RWPE2 (cell line): ENCODE measurements at regions not wholly inside any gene's neighbourhood (a gene's known extent, or its start where the extent isn't known, plus 50 kb on each side); places are given as distances from the start of the nearest gene placed in this dataset.

Experiments used
- ATAC-seq: fragments of 200-7000 bp; cut with Tn5 transposase; 3 replicates; pipeline ENCODE4 v1.9.1; 2021; ENCODE audit warnings: low read depth
- DNase-seq: peaks from one replicate; pipeline ENCODE4 v3.0.0-alpha.2; 2020; ENCODE audit warnings: low spot score
- H3K27ac ChIP-seq: fragments of 450-650 bp; 2 replicates; pipeline ENCODE4 v1.5.1; 2017; ENCODE audit warnings: mild to moderate bottlenecking; ENCODE audit not compliant: poor library complexity, severe bottlenecking
- H3K27me3 ChIP-seq: fragments of 250-450 bp; sonication (Bioruptor Pico); 2 replicates; pipeline ENCODE4 v1.5.1; 2021; ENCODE audit warnings: mild to moderate bottlenecking, moderate library complexity; ENCODE audit not compliant: insufficient read depth, poor library complexity, severe bottlenecking
- H3K36me3 ChIP-seq: fragments of 250-450 bp; sonication (Bioruptor Pico); 2 replicates; pipeline ENCODE4 v1.5.1; 2020; ENCODE audit warnings: low read depth, mild to moderate bottlenecking, moderate library complexity
- H3K4me1 ChIP-seq: fragments of 250-450 bp; sonication (Bioruptor Pico); 2 replicates; pipeline ENCODE4 v1.5.1; 2021; ENCODE audit warnings: mild to moderate bottlenecking, moderate library complexity; ENCODE audit not compliant: insufficient read depth, poor library complexity, severe bottlenecking
- H3K4me3 ChIP-seq: fragments of 250-450 bp; sonication (Bioruptor Pico); 2 replicates; pipeline ENCODE4 v1.5.1; 2021; ENCODE audit warnings: mild to moderate bottlenecking, moderate library complexity; ENCODE audit not compliant: severe bottlenecking
- H3K9me3 ChIP-seq: fragments of 250-450 bp; sonication (Bioruptor Pico); 2 replicates; pipeline ENCODE4 v1.5.1; 2021; ENCODE audit warnings: mild to moderate bottlenecking, moderate library complexity; ENCODE audit not compliant: severe bottlenecking
- TF ChIP-seq, protein P1 (sequence below): fragments of 450-650 bp; IDR thresholded peaks from one replicate; pipeline ENCODE4 v1.5.1; 2017; ENCODE audit warnings: mild to moderate bottlenecking, moderate library complexity; ENCODE audit not compliant: poor library complexity, severe bottlenecking

- no peak for ATAC-seq
- Histone ChIP-seq H3K4me1 (no peaks in the 10 kb centered on the region), H3K36me3 (no peaks in the 10 kb centered on the region), H3K9me3 (no peaks in the 10 kb centered on the region), H3K4me3 (no peak overlapping the region), H3K27ac (no peak overlapping the region), H3K27me3 (no peaks in the 10 kb centered on the region)
- no peak for DNase-seq
- TF ChIP-seq, protein P1, sequence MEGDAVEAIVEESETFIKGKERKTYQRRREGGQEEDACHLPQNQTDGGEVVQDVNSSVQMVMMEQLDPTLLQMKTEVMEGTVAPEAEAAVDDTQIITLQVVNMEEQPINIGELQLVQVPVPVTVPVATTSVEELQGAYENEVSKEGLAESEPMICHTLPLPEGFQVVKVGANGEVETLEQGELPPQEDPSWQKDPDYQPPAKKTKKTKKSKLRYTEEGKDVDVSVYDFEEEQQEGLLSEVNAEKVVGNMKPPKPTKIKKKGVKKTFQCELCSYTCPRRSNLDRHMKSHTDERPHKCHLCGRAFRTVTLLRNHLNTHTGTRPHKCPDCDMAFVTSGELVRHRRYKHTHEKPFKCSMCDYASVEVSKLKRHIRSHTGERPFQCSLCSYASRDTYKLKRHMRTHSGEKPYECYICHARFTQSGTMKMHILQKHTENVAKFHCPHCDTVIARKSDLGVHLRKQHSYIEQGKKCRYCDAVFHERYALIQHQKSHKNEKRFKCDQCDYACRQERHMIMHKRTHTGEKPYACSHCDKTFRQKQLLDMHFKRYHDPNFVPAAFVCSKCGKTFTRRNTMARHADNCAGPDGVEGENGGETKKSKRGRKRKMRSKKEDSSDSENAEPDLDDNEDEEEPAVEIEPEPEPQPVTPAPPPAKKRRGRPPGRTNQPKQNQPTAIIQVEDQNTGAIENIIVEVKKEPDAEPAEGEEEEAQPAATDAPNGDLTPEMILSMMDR: no peak
These were observed 246.5 kb upstream of the C1orf174 start for GRCh38 chr1:4146614-4147013.

DNA sequence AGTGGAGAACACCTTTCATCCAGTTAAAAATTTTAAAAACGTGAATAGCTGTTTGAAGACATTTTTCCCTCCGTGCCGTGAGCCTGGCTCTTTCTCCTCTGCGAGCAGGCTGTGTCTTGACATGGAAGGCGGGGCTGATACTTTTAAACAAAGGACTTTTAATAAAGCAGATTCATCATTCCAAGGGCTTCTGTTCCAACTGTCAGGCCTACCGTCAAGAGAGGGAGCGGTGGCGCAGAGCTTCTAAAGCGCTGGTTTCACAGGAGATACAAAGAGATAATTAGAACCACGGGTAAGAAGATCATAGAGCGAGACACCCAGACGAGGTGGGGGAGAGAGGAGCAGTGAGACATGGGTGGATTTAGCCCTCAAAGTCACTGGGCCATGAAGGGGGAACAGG lies 247.4 kb upstream of the C1orf174 start:
- no peak for ATAC-seq
- DNase-seq: no peak
- Histone ChIP-seq H3K9me3 (no peaks in the 10 kb centered on the region), H3K4me1 (no peaks in the 10 kb centered on the region), H3K4me3 (no peak overlapping the region), H3K36me3 (no peaks in the 10 kb centered on the region), H3K27ac (no peak overlapping the region), H3K27me3 (no peaks in the 10 kb centered on the region)
- TF ChIP-seq, protein P1: no peak

DNA sequence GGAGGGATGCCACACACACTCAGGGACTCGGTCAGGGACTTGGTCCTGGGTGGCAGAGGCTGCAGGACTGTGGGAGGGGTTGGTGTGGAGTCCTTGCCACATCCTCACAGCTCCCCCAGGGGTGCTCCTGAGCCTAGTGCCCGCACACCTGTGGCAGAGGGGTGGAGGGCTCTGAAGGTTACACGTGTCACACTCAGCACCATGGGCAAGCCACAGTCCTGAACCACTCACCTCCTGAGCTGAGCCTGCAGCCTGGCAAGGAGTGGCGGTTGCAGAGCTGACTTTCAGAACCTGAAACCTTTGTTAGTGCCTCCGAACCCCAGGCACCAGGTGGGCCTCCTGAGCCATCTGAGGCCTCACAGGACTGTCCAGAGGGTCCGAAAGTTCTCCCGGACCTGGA lies 249.2 kb upstream of the C1orf174 start:
- H3K27ac ChIP-seq: no peak overlapping the region
- no peak for ATAC-seq
- no peak overlapping the region for H3K4me3 ChIP-seq
- H3K4me1 ChIP-seq: no peaks in the 10 kb centered on the region
- no peaks in the 10 kb centered on the region for H3K27me3 ChIP-seq
- no peaks in the 10 kb centered on the region for H3K36me3 ChIP-seq
- TF ChIP-seq, protein P1: no peak
- no peaks in the 10 kb centered on the region for H3K9me3 ChIP-seq
- no peak for DNase-seq

DNA sequence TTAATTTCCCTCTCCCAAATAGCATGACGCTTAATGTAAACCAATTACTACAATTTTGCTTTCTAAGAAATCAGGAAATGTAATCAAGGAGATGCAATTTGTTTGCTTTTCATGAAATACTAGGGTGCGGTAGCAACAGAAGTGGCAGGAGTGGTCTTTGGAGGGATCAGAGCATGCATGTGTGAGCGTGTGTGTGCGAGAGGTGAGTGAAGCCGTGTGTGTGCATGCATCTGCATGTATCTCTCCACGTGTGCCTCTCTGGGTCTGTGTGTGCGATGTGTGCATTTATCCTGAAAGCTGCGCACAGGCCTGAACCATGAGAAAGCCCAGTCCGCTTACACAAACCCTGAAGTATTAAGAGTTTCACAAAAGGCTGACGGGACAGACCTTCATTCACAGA lies 249.8 kb upstream of the C1orf174 start:
- TF ChIP-seq, protein P1: no peak
- no peaks in the 10 kb centered on the region for H3K27me3 ChIP-seq
- no peak overlapping the region for H3K27ac ChIP-seq
- no peak overlapping the region for H3K4me3 ChIP-seq
- no peaks in the 10 kb centered on the region for H3K9me3 ChIP-seq
- H3K4me1 ChIP-seq: no peaks in the 10 kb centered on the region
- DNase-seq (no peak), ATAC-seq (no peak)
- H3K36me3 ChIP-seq: no peaks in the 10 kb centered on the region

DNA sequence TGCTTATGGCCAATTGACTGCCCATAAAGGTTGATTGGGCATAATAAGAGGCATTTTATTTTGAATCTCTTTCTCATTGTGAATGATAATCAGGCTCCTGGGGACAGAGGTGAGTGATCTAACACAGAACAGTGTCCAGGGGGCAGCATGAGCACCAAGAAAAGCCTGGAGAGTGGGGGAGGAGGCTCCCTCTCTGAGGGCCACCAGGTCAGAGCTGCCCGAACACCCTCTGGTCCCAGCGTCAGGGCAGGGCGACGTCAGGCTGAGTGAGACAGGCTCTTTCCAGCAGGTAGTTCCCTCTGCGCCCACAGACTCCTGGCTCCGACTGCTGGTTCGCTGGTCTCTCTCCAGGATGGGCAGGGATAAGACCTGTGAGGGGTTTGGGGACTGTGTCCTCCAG lies 250.2 kb upstream of the C1orf174 start:
- Histone ChIP-seq H3K36me3 (no peaks in the 10 kb centered on the region), H3K27ac (no peak overlapping the region), H3K4me1 (no peaks in the 10 kb centered on the region), H3K9me3 (no peaks in the 10 kb centered on the region), H3K4me3 (no peak overlapping the region), H3K27me3 (no peaks in the 10 kb centered on the region)
- TF ChIP-seq, protein P1: no peak
- ATAC-seq (no peak), DNase-seq (no peak)
